Hepatocyte (in vitro differentiated cells): ENCODE measurements at regions not wholly inside any gene's neighbourhood (a gene's known extent, or its start where the extent isn't known, plus 50 kb on each side); places are given as distances from the start of the nearest gene placed in this dataset.

ENCODE experiments used
- CTCF ChIP-seq: fragments of 200-600 bp; sonication (generic); IDR thresholded peaks from 2 replicates; pipeline ENCODE4 v1.5.1; 2016; ENCODE audit warnings: antibody characterized with exemption, mild to moderate bottlenecking; ENCODE audit not compliant: poor library complexity
- EZH2 ChIP-seq: fragments of 200-600 bp; sonication (generic); IDR thresholded peaks from 2 replicates; pipeline ENCODE4 v1.6.1; 2016; ENCODE audit warnings: antibody characterized with exemption, mild to moderate bottlenecking, borderline replicate concordance
- EZH2phosphoT487 ChIP-seq: fragments of 200-600 bp; sonication (generic); IDR thresholded peaks from one replicate; pipeline ENCODE4 v1.6.1; 2018; ENCODE audit warnings: antibody characterized with exemption, mild to moderate bottlenecking, low read depth, moderate library complexity; ENCODE audit not compliant: unreplicated experiment, severe bottlenecking

GRCh38 chr19:27909861-27910260 is 1303.1 kb downstream of the UQCRFS1 start:
- TF ChIP-seq CTCF (no peak), EZH2 (no peak), EZH2phosphoT487 (no peak)
